Esophagus squamous epithelium (tissue), 4 donors: ENCODE measurements at regions not wholly inside any gene's neighbourhood (a gene's known extent, or its start where the extent isn't known, plus 50 kb on each side); places are given as distances from the start of the nearest gene placed in this dataset.

Experiments used
- CTCF ChIP-seq, 6 experiments: fragments of 450-650 bp in 4 of 6; fragments of 200-600 bp in 2 of 6; sonication (generic) in 2 of 6; IDR thresholded peaks; one replicate each; pipeline ENCODE4 v1.5.1; 2016 to 2019; ENCODE audit warnings: antibody characterized with exemption in 6 of 6, mild to moderate bottlenecking in 4 of 6, moderate library complexity in 4 of 6
- POLR2A ChIP-seq, 4 donors: fragments of 450-650 bp; IDR thresholded peaks; one replicate each; pipeline ENCODE4 v1.6.1; 2017; ENCODE audit warnings: antibody characterized with exemption in 4 of 4, mild to moderate bottlenecking in 4 of 4, moderate library complexity in 3 of 4

GRCh38 chrX:125694171-125694570 lies 374.5 kb downstream of the TEX13C start:
- TF ChIP-seq CTCF (IDR thresholded peaks at IDR 0.05), result no peak
- no peak for TF ChIP-seq POLR2A (IDR thresholded peaks at IDR 0.05)
